Mesenchymal stem cell (in vitro differentiated cells and primary cell): ENCODE measurements at regions not wholly inside any gene's neighbourhood (a gene's known extent, or its start where the extent isn't known, plus 50 kb on each side); places are given as distances from the start of the nearest gene placed in this dataset.

ENCODE experiments used
- DNase-seq: peaks from one replicate; pipeline ENCODE4 v3.0.0-alpha.2; 2013
- H2AFZ ChIP-seq: one replicate; pipeline ENCODE4 v1.6.1; 2013; ENCODE audit warnings: low read depth, mild to moderate bottlenecking, control low read depth, inconsistent platforms, low read length, moderate library complexity
- H2AK5ac ChIP-seq: 2 replicates; pipeline ENCODE4 v1.6.1; 2013; ENCODE audit warnings: low read length, moderate library complexity, mild to moderate bottlenecking, inconsistent platforms; ENCODE audit not compliant: severe bottlenecking
- H2BK120ac ChIP-seq: one replicate; pipeline ENCODE4 v1.6.1; 2013; ENCODE audit warnings: low read depth, mild to moderate bottlenecking, inconsistent platforms, low read length, moderate library complexity
- H2BK12ac ChIP-seq, 2 experiments: one replicate each; pipeline ENCODE4 v1.6.1; 2013; ENCODE audit warnings: inconsistent platforms in 2 of 2, low read length in 2 of 2, mild to moderate bottlenecking in 2 of 2, moderate library complexity in 2 of 2, control low read depth in 1 of 2
- H2BK15ac ChIP-seq: one replicate; pipeline ENCODE4 v1.6.1; 2013; ENCODE audit warnings: mild to moderate bottlenecking, low read depth, inconsistent platforms; ENCODE audit not compliant: poor library complexity, severe bottlenecking
- H2BK5ac ChIP-seq: 2 replicates; pipeline ENCODE4 v1.6.1; 2013; ENCODE audit warnings: low read depth, mild to moderate bottlenecking, low read length, control low read depth, inconsistent platforms; ENCODE audit not compliant: poor library complexity, severe bottlenecking
- H3K14ac ChIP-seq, 2 experiments: one replicate each; pipeline ENCODE4 v1.6.1; 2013; ENCODE audit warnings: inconsistent platforms in 2 of 2, low read length in 2 of 2, control low read depth in 1 of 2, mild to moderate bottlenecking in 1 of 2, moderate library complexity in 1 of 2
- H3K18ac ChIP-seq, 2 experiments: one replicate each; pipeline ENCODE4 v1.6.1; 2013; ENCODE audit warnings: inconsistent platforms in 2 of 2, low read length in 2 of 2, control low read depth in 1 of 2, low read depth in 1 of 2, mild to moderate bottlenecking in 1 of 2
- H3K23ac ChIP-seq, 2 experiments: one replicate each; pipeline ENCODE4 v1.6.1; 2013; ENCODE audit warnings: inconsistent platforms in 2 of 2, low read length in 2 of 2, mild to moderate bottlenecking in 2 of 2, moderate library complexity in 2 of 2, control low read depth in 1 of 2
- H3K27ac ChIP-seq: 2 replicates; pipeline ENCODE4 v1.5.1; 2013; ENCODE audit warnings: mild to moderate bottlenecking, moderate library complexity, low read length, control low read depth, inconsistent platforms; ENCODE audit not compliant: poor library complexity, severe bottlenecking
- H3K27me3 ChIP-seq, 2 experiments: 2 replicates each; pipeline versions ENCODE4 v1.6.1 to v1.7.0; 2013; ENCODE audit warnings: low read length in 2 of 2, mild to moderate bottlenecking in 2 of 2, moderate library complexity in 2 of 2, control low read depth in 1 of 2, inconsistent platforms in 1 of 2; ENCODE audit not compliant: control insufficient read depth in 1 of 2, insufficient read depth in 1 of 2
- H3K36me3 ChIP-seq, 2 experiments: 2 replicates each; pipeline versions ENCODE4 v1.6.1 to v1.7.0; 2013; ENCODE audit warnings: low read length in 2 of 2, control low read depth in 1 of 2, inconsistent platforms in 1 of 2, low read depth in 1 of 2, mild to moderate bottlenecking in 1 of 2; ENCODE audit not compliant: insufficient read depth in 2 of 2, control insufficient read depth in 1 of 2
- H3K4ac ChIP-seq, 2 experiments: one replicate each; pipeline ENCODE4 v1.6.1; 2013; ENCODE audit warnings: inconsistent platforms in 2 of 2, low read length in 2 of 2, mild to moderate bottlenecking in 2 of 2, moderate library complexity in 2 of 2, control low read depth in 1 of 2, low read depth in 1 of 2
- H3K4me1 ChIP-seq: 2 replicates; pipeline ENCODE4 v1.6.1; 2013; ENCODE audit warnings: low read depth, low read length, control low read depth; ENCODE audit not compliant: control insufficient read depth, insufficient read depth
- H3K4me2 ChIP-seq: 2 replicates; pipeline ENCODE4 v1.6.1; 2013; ENCODE audit warnings: low read length, mild to moderate bottlenecking, inconsistent platforms; ENCODE audit not compliant: poor library complexity, severe bottlenecking
- H3K4me3 ChIP-seq, 2 experiments: 2 replicates each; pipeline versions ENCODE4 v1.5.1 to v1.7.0; 2013; ENCODE audit warnings: low read length in 2 of 2, mild to moderate bottlenecking in 2 of 2, control low read depth in 1 of 2, low read depth in 1 of 2; ENCODE audit not compliant: insufficient read depth in 1 of 2
- H3K79me1 ChIP-seq: replicated peaks from 2 replicates; pipeline ENCODE4 v1.6.1; 2013; ENCODE audit warnings: mild to moderate bottlenecking, control low read depth, low read length, inconsistent platforms; ENCODE audit not compliant: poor library complexity, severe bottlenecking
- H3K9ac ChIP-seq: 2 replicates; pipeline ENCODE4 v1.7.0; 2013; ENCODE audit warnings: mild to moderate bottlenecking, low read length, moderate library complexity
- H3K9me3 ChIP-seq: 2 replicates; pipeline ENCODE4 v1.7.0; 2013; ENCODE audit warnings: mild to moderate bottlenecking, low read length; ENCODE audit not compliant: control insufficient read depth
- H4K8ac ChIP-seq: one replicate; pipeline ENCODE4 v1.6.1; 2013; ENCODE audit warnings: inconsistent platforms, mild to moderate bottlenecking, low read length, moderate library complexity
- H4K91ac ChIP-seq: one replicate; pipeline ENCODE4 v1.6.1; 2013; ENCODE audit warnings: mild to moderate bottlenecking, low read length, inconsistent platforms
- WGBS: methylation state at CpG from one replicate; pipeline ENCODE4 v1.1.7; 2013; ENCODE audit warnings: mixed read lengths; 5-methylcytosine and 5-hydroxymethylcytosine counted together

- H3K4me2 ChIP-seq: no peak overlapping the region
- H3K79me1 ChIP-seq: no peaks in the 10 kb centered on the region
- H3K27ac ChIP-seq: no peak overlapping the region
- no peak overlapping the region for H3K23ac ChIP-seq
- H3K18ac ChIP-seq: no peak overlapping the region
- no peaks in the 10 kb centered on the region for H3K9me3 ChIP-seq
- H2AK5ac ChIP-seq: no peak overlapping the region
- no peak overlapping the region for H3K9ac ChIP-seq
- H2BK15ac ChIP-seq: no peak overlapping the region
- no peak overlapping the region for H2BK120ac ChIP-seq
- 70% methylated on average over 11 of the region's 13 CpGs for WGBS
- peaks cover 0 to 9% of the 10 kb centered on the region in 2 experiments for H3K27me3 ChIP-seq
- no peak overlapping the region for H4K8ac ChIP-seq
- no peaks in the 10 kb centered on the region for H3K36me3 ChIP-seq
- no peak overlapping the region for H4K91ac ChIP-seq
- H2BK12ac ChIP-seq: no peak overlapping the region
- no peak for DNase-seq
- H2AFZ ChIP-seq: no peak overlapping the region
- no peak overlapping the region for H2BK5ac ChIP-seq
- H3K4me1 ChIP-seq: no peaks in the 10 kb centered on the region
- H3K4ac ChIP-seq: no peak overlapping the region
- H3K14ac ChIP-seq: no peak overlapping the region
- no peak overlapping the region for H3K4me3 ChIP-seq
These were observed 106.6 kb downstream of the BRMS1L start for GRCh38 chr14:35932659-35933159.

- no peaks in the 10 kb centered on the region for H3K36me3 ChIP-seq
- H3K9me3 ChIP-seq: no peaks in the 10 kb centered on the region
- no peak overlapping the region for H3K4me2 ChIP-seq
- no peak for DNase-seq
- no peaks in the 10 kb centered on the region for H3K4me1 ChIP-seq
- no peak overlapping the region for H3K9ac ChIP-seq
- no peak overlapping the region for H2AFZ ChIP-seq
- no peak overlapping the region for H3K4ac ChIP-seq
- no peak overlapping the region for H4K8ac ChIP-seq
- no peak overlapping the region for H4K91ac ChIP-seq
- no peak overlapping the region for H3K4me3 ChIP-seq
- no peak overlapping the region for H3K23ac ChIP-seq
- no peak overlapping the region for H2BK5ac ChIP-seq
- no peak overlapping the region for H2AK5ac ChIP-seq
- no peak overlapping the region for H3K14ac ChIP-seq
- H2BK120ac ChIP-seq: no peak overlapping the region
- no peak overlapping the region for H2BK15ac ChIP-seq
- H3K27ac ChIP-seq: no peak overlapping the region
- H3K18ac ChIP-seq: no peak overlapping the region
- H2BK12ac ChIP-seq: no peak overlapping the region
- H3K79me1 ChIP-seq: no peaks in the 10 kb centered on the region
- H3K27me3 ChIP-seq: peaks cover 0 to 9% of the 10 kb centered on the region in 2 experiments
These were observed 106.0 kb downstream of the BRMS1L start for GRCh38 chr14:35932136-35932535.

- Histone ChIP-seq H3K23ac (no peak overlapping the region), H3K9me3 (no peaks in the 10 kb centered on the region), H3K14ac (no peak overlapping the region), H3K4me2 (no peak overlapping the region), H3K9ac (no peak overlapping the region), H2AK5ac (no peak overlapping the region), H3K18ac (no peak overlapping the region), H4K91ac (no peak overlapping the region), H2AFZ (no peak overlapping the region), H3K4me3 (no peak overlapping the region), H2BK5ac (no peak overlapping the region), H3K27me3 (peaks cover 0 to 9% of the 10 kb centered on the region in 2 experiments), H2BK12ac (no peak overlapping the region), H2BK120ac (no peak overlapping the region), H2BK15ac (no peak overlapping the region), H3K79me1 (no peaks in the 10 kb centered on the region), H3K4me1 (no peaks in the 10 kb centered on the region), H3K27ac (no peak overlapping the region), H4K8ac (no peak overlapping the region), H3K36me3 (no peaks in the 10 kb centered on the region), H3K4ac (no peak overlapping the region)
- no peak for DNase-seq
These were observed 105.2 kb downstream of the BRMS1L start for GRCh38 chr14:35931346-35931745.

GRCh38 chr14:35929186-35929585 is 103.0 kb downstream of the BRMS1L start:
- 50% methylated on average over 1 of the region's 4 CpGs for WGBS
- DNase-seq: no peak
- H3K9ac ChIP-seq: no peak overlapping the region
- H4K8ac ChIP-seq: no peak overlapping the region
- H3K79me1 ChIP-seq: no peaks in the 10 kb centered on the region
- no peak overlapping the region for H3K4me3 ChIP-seq
- H3K23ac ChIP-seq: no peak overlapping the region
- no peaks in the 10 kb centered on the region for H3K4me1 ChIP-seq
- H2BK12ac ChIP-seq: no peak overlapping the region
- H3K4ac ChIP-seq: no peak overlapping the region
- no peak overlapping the region for H3K14ac ChIP-seq
- H3K4me2 ChIP-seq: no peak overlapping the region
- H3K27ac ChIP-seq: no peak overlapping the region
- no peak overlapping the region for H2BK5ac ChIP-seq
- no peak overlapping the region for H2BK15ac ChIP-seq
- H3K9me3 ChIP-seq: no peaks in the 10 kb centered on the region
- no peak overlapping the region for H2AFZ ChIP-seq
- H3K36me3 ChIP-seq: no peaks in the 10 kb centered on the region
- H2AK5ac ChIP-seq: no peak overlapping the region
- H4K91ac ChIP-seq: no peak overlapping the region
- no peak overlapping the region for H2BK120ac ChIP-seq
- peaks cover 0 to 9% of the 10 kb centered on the region in 2 experiments for H3K27me3 ChIP-seq
- no peak overlapping the region for H3K18ac ChIP-seq
